Caki2 (cell line): ENCODE measurements at regions not wholly inside any gene's neighbourhood (a gene's known extent, or its start where the extent isn't known, plus 50 kb on each side); places are given as distances from the start of the nearest gene placed in this dataset.

Source experiments
- DNase-seq: peaks from one replicate; pipeline ENCODE4 v3.0.0-alpha.2; 2015; ENCODE audit warnings: low read depth
- in situ Hi-C: cut with HindIII; loops from 2 replicates; pipeline ENCODE4 v1.10.0; 2016; ENCODE audit warnings: low sequenced_read_pairs, low pct_unique_long_range_greater_than_20kb, mixed read lengths

- no peak for DNase-seq
- in situ Hi-C loops = no loop called here
Observed at GRCh38 chr3:181947606-181948005, 235.9 kb downstream of the SOX2 start.

- in situ Hi-C loops = no loop called here
- DNase-seq = no peak
Observed at GRCh38 chr3:181948286-181948685, 236.6 kb downstream of the SOX2 start.

- in situ Hi-C loops = no loop called here
- no peak for DNase-seq
Observed at GRCh38 chr3:181952221-181952620, 240.5 kb downstream of the SOX2 start.

GRCh38 chr3:181952929-181953328, 241.2 kb downstream of the SOX2 start:
- in situ Hi-C loops = no loop called here
- no peak for DNase-seq

GRCh38 chr3:181955566-181955965, 243.8 kb downstream of the SOX2 start:
- DNase-seq = no peak
- in situ Hi-C loops = no loop called here

- in situ Hi-C loops = no loop called here
Observed at GRCh38 chr3:181956122-181956521, 244.4 kb downstream of the SOX2 start.

GRCh38 chr3:181966393-181966792, 254.7 kb downstream of the SOX2 start:
- no peak for DNase-seq
- in situ Hi-C loops = no loop called here

More at GRCh38 chr3:181956122-181956521, 244.4 kb downstream of the SOX2 start:
- DNase-seq = no peak

GRCh38 chr3:181969925-181970324, 258.2 kb downstream of the SOX2 start:
- no peak for DNase-seq
- in situ Hi-C loops = no loop called here

GRCh38 chr3:181971424-181971823, 259.7 kb downstream of the SOX2 start:
- in situ Hi-C loops = no loop called here

GRCh38 chr3:181974198-181974597, 262.5 kb downstream of the SOX2 start:
- in situ Hi-C loops = no loop called here
- peak; percentile 11 for DNase-seq

More at GRCh38 chr3:181971424-181971823, 259.7 kb downstream of the SOX2 start:
- DNase-seq = no peak

- no peak for DNase-seq
- in situ Hi-C loops = no loop called here
Observed at GRCh38 chr3:181976526-181976925, 264.8 kb downstream of the SOX2 start.

GRCh38 chr3:181985386-181985785, 273.7 kb downstream of the SOX2 start:
- DNase-seq = no peak
- in situ Hi-C loops = no loop called here

- no peak for DNase-seq
- in situ Hi-C loops = no loop called here
Observed at GRCh38 chr3:181987736-181988135, 276.0 kb downstream of the SOX2 start.

GRCh38 chr3:181998828-181999227, 287.1 kb downstream of the SOX2 start:
- in situ Hi-C loops = no loop called here
- DNase-seq = no peak

GRCh38 chr3:181999314-181999713, 287.6 kb downstream of the SOX2 start:
- no peak for DNase-seq

GRCh38 chr3:182000447-182000846, 288.7 kb downstream of the SOX2 start:
- no peak for DNase-seq
- in situ Hi-C loops = no loop called here

More at GRCh38 chr3:181999314-181999713, 287.6 kb downstream of the SOX2 start:
- in situ Hi-C loops = no loop called here

- DNase-seq = no peak
Observed at GRCh38 chr3:182005219-182005618, 293.5 kb downstream of the SOX2 start.

GRCh38 chr3:182005701-182006100, 294.0 kb downstream of the SOX2 start:
- DNase-seq = no peak
- in situ Hi-C loops = no loop called here

More at GRCh38 chr3:182005219-182005618, 293.5 kb downstream of the SOX2 start:
- in situ Hi-C loops = no loop called here

GRCh38 chr3:182006431-182006830, 294.7 kb downstream of the SOX2 start:
- no peak for DNase-seq
- in situ Hi-C loops = no loop called here

GRCh38 chr3:182007441-182007840, 295.7 kb downstream of the SOX2 start:
- no peak for DNase-seq
- in situ Hi-C loops = no loop called here

GRCh38 chr3:182018361-182018760, 306.6 kb downstream of the SOX2 start:
- no peak for DNase-seq
- in situ Hi-C loops = no loop called here
